Retina (tissue), 1 donor: ENCODE measurements at regions not wholly inside any gene's neighbourhood (a gene's known extent, or its start where the extent isn't known, plus 50 kb on each side); places are given as distances from the start of the nearest gene placed in this dataset.

ENCODE experiments used
- DNase-seq: peaks from one replicate; pipeline ENCODE4 v3.0.0-alpha.2; 2016

DNA sequence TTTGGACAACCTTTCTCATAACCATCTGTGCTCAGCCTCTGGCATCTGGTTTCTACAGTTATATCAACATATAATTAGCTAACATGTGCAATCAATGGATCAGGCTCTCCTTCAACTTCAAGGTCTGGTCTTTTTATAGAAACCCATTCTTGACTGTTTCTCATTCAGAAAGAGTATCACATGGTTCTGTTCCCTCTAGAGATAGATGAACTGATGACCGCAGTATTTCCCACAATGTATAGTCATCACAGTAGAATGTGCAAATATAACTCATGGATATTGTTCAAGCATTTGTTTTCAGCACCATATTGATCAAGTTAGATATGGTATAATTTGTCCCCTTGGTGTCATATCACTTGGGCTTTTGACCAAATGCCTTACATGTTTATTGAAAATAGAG, 656.2 kb downstream of the FRK start:
- no peak for DNase-seq

GRCh38 chr6:115398607-115399006, 662.1 kb downstream of the FRK start:
- no peak for DNase-seq

DNA sequence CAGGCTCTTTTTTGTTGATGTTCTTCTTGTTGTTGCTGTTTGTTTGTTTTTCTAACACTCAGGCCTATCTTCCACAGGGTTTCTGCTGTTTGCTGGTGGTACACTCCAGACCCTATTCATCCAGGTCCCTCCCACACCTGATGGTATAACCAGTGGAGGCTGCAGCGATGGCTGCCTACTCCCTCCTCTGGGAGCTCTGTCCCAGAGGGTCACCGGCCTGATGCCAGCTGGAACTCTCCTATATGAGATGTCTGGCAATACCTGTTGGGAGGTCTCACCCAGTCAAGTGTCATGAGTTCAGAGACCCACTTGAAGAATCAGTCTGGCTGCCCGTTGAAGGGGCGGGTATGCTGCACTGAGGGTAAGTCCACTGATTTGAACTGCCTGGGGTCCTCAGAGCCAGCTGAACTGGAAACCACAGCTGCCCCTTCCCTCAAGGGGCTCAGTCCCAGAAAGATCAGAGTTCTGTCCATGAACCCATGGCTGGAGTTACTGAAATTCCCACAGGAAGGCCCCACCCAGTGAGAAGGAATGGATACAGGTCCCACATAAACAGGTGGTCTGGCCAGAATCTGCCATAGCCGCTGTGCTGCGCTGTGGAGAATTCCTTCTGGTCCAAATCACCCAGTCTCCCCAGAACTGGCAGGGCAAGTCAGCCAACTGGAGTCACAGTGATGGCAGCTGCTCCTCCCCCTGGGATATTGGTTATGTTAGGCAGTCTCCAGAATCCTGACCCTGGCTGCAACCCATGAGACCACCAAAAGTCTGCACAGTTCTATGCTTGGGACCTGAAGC, 664.4 kb downstream of the FRK start:
- DNase-seq = no peak

GRCh38 chr6:115393821-115394220, 666.9 kb downstream of the FRK start:
- DNase-seq = no peak

DNA sequence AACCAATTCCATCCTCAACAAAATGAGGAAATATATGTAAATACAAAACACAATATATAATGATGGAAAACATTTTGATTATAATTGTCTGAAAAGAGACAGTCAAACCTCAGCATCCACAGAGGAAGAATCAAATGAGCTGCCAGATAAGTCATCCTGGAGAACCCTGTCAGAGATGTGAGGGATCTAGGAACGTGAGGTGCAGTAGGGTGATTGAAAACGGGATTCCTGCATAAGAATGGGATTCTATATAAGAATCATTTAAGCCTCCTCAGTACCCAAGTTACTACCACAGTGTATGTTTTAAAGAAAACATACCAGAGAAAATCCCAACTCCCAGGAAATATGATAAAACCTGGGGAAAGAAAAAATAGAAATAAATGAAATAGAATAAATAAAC, 690.5 kb downstream of the FRK start:
- DNase-seq = no peak

- DNase-seq = no peak
These were observed 694.9 kb downstream of the FRK start for GRCh38 chr6:115365783-115366182.

DNA sequence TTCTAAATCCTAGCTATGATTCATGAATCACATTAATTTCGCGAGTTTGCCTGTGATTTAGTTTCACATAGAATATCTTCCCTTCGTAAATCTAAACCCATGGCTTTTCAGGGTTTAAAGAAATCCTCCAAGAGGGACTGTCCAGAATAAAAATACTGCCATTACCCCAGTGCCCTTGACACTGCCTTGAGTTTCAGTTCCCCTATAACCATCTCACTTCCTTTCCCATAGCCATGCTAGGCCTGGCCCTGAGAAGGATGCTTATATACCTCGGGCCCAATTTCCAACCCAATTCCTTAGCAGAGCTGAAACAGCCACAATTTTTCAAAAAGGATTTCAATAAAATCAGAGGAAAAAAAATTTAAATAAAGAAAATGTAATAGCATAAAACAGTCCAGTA, 697.3 kb downstream of the FRK start:
- no peak for DNase-seq

GRCh38 chr6:115362234-115362633, 698.5 kb downstream of the FRK start:
- no peak for DNase-seq

GRCh38 chr6:115360602-115361325, 699.9 kb downstream of the FRK start:
- DNase-seq = no peak

DNA sequence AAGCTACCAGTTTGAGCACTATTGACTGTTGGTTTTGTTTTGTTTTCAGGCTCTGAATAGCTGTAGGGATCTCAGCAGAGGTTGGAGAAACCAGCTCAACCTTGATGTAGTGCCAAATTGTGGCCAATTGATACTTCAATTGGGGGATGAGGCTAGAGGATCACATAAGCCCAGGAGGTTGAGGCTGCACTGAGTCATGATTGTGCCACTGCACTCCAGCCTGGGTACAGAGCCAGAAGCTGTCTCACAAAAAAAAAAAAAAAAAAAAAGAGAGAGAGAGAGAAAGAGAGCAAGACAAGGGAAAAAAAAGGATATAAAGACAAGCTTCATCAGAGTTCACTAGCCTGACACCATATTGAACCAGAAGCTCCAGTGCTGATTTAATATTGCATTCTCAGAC, 702.1 kb downstream of the FRK start:
- no peak for DNase-seq

- no peak for DNase-seq
These were observed 704.3 kb downstream of the FRK start for GRCh38 chr6:115356371-115356770.

- no peak for DNase-seq
These were observed 737.7 kb downstream of the FRK start for GRCh38 chr6:115323001-115323400.

DNA sequence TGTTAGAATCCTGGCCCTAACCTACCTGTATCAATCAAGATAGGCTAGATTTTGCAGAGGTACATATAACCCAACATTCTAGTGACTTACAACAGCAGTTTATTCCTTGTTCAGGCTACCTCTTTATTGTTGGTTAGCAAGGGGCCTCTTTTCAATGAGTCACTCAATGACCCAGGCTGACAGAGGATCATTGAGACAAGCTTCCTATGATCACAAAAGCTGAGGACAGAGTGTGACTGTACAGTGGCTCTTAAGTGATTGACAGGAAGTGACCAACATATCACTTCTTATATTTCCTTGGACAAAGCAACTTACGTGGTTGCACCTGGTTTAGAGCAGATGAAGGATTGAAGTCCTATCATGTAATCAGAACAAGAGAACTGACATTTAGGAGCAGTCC, 740.9 kb downstream of the FRK start:
- no peak for DNase-seq

DNA sequence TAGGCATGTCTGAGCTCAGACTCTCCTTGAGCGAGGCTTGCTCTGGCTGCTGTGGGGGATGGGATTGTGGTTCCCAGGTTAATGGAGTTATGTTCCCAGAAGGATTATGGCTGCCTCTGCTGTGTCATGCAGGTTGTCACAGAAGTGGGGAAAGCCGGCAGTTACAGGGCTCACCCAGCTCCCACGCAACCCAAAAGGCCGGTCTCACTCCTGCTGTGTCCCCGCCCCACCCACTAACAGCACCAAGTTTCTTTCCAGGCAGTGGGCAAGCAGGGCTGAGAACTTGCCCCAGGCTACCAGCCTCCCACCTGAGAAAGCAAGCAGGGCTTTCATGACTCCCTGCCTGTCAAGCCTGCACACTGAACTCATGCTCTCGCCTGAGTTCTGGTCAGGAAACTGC, 750.5 kb downstream of the FRK start:
- no peak for DNase-seq

GRCh38 chr6:115302731-115303130, 758.0 kb downstream of the FRK start:
- no peak for DNase-seq

- no peak for DNase-seq
These were observed 773.2 kb downstream of the FRK start for GRCh38 chr6:115287467-115287866.

DNA sequence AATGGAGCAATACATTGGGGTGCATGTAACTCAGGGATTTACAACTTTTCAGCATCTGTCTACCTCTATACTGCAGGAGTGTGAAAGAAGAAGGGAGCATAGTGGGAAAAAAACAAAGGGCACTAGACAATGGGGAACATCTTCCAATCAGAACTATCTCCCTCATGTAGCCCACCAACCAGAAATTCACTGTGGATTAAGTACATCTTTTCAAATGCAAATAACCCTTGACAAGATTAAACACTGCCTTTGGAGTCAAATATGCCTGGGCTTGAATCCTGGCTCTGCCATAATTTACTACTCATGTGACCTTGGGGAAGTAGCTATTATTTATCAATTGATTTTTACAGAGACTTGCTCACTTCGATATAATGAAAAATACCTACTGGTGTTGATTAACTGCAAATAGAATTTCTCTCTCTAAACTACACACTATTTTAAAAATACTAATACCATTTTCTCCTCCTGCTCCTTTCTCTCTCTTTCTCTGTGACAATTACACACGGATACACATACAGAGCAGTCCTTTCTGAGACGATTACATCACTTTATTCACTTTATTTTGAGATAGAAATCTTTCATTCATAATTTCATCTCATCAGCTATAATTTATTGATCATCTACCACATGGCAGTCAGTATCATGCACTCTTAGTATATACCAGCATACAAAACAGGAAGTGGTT, 783.7 kb downstream of the FRK start:
- DNase-seq = no peak

DNA sequence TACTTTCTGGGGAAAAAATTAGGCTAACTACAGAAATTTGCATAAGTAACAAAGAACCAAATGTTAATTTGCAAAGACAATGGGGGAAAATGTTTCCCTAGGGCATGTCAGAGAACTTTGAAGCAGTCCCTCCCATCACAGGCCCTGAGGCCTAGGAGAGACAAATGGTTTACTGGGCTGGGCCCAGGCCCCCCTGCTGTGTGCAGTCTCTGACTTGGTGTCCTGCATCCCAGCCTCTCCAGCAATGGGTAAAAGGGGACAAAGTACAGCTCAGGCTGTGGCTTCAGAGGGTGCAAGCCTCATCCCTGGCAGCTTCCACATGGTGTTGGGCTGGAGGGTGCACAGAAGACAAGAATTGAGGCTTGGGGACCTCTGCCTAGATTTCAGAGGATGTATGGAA, 788.4 kb downstream of the FRK start:
- DNase-seq = no peak

- DNase-seq = no peak
These were observed 789.3 kb downstream of the FRK start for GRCh38 chr6:115271434-115271833.

GRCh38 chr6:115270953-115271352, 789.7 kb downstream of the FRK start:
- DNase-seq = no peak

DNA sequence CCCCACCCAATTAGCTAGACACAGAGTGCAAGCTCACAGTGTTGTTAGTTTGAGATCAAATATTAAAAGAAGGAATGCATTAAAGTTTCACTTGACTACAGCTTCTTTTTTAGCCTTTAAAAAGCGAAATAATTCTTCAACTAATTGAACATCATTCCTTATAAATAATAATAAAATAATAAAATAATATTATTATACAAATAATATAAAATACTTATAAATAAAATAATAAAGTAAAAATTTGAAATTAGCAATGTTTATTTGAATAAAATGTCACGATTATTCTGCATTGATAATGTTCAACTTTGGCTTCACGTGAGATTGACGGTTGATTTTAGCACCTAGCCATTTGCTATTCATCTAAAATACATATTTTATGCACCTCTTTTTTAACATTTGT, 819.3 kb downstream of the FRK start:
- DNase-seq = no peak

- no peak for DNase-seq
These were observed 839.5 kb downstream of the FRK start for GRCh38 chr6:115221198-115221597.

GRCh38 chr6:115220551-115221159, 840.0 kb downstream of the FRK start:
- DNase-seq = no peak

- no peak for DNase-seq
These were observed 841.0 kb downstream of the FRK start for GRCh38 chr6:115219645-115220044.
